Right ventricle myocardium inferior (tissue), 1 donor: ENCODE measurements at regions not wholly inside any gene's neighbourhood (a gene's known extent, or its start where the extent isn't known, plus 50 kb on each side); places are given as distances from the start of the nearest gene placed in this dataset.
A peak's percentile ranks its signal among the peaks of the same experiment; 100 is the strongest.

Experiments
- ATAC-seq: fragments of 200-7000 bp; cut with Tn5 transposase; one replicate; pipeline ENCODE4 v1.9.1; 2020; ENCODE audit warnings: mild to moderate bottlenecking, moderate library complexity
- DNase-seq: peaks from one replicate; pipeline ENCODE4 v3.0.0; 2021; ENCODE audit errors: missing footprints
- intact Hi-C: fragments of 100-400 bp; cut with DNase I; formaldehyde crosslinking; loops from one replicate; pipeline ENCODE4 v1.11.0; 2022
- donor health status: DM: no; HTN: yes; CAD: no; lungs with severe emphysema.

DNA sequence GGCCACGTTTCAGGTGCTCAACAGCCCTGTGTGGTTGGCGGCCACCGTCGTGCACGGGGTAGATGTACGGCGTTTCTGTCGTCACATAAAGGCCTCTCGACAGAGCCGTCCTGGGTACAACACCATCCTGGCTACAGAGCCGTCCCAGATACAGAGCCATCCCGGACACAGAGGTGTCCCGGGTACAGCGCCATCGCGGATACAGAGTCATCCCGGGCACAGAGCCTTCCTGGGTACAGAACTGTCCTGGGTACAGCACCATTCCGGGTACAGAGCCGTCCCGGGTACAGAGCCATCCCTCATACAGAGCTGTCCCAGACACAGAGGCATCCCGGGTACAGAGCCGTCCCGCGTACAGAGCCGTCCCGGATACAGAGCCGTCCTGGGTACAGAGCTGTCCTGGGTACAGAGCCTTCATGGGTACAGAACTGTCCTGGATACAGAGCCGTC is 222.7 kb upstream of the SOX1 start:
- DNase-seq: no peak
- intact Hi-C loops: no loop called here
- ATAC-seq: no peak

DNA sequence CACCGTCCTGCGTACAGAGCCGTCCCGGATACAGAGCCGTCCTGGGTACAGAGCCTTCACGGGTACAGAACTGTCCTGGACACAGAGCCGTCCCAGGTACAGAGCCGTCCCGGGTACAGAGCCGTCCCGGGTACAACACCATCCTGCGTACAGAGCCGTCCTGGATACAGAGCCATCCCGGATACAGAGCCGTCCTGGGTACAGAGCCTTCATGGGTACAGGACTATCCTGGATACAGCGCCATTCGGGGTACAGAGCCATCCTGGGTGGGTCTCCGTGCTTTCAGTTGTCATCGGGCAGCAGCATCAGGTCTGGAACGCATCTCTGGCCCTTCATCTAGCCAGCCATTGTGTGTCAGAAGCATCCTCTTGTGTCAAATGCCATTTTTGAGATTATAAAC is 222.3 kb upstream of the SOX1 start:
- intact Hi-C loops: no loop called here
- DNase-seq: no peak

DNA sequence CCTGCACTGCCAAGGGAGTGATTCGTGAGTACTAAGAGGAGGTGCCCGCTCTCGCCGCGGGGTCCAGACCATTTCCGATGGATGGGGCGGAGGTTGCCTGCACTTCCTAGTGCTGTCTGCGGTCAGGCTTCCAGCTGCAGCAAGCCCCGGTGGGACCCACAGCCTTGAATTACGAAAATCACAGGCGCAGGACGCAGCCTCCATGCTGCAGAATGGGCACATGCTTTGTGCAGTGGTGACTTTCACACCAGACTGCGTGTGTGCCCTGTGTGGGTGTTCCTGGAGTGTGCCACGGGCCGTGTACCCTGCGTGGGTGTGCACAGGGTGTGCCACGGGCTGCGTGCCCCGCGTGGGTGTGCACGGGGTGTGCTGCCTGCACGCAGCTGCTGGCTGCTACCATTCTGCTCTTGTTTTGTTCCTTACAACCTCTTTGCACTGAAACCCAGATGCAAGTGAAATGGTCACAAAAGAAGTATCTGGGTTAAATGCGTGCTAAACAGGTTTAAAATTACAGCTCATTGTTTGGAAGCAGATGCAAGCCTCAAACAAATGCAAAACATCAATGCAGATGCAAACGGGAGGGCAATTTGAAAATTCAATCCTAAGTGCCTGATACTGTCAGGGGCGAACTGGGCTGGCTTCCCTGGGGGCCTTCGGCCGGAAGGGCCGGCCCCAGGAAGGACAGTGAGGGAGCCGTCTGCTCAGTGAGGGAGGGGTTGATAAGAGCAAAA is 221.2 kb upstream of the SOX1 start:
- no peak for ATAC-seq
- no peak for DNase-seq

More for the DNA sequence above, 222.3 kb upstream of the SOX1 start:
- no peak for ATAC-seq

DNA sequence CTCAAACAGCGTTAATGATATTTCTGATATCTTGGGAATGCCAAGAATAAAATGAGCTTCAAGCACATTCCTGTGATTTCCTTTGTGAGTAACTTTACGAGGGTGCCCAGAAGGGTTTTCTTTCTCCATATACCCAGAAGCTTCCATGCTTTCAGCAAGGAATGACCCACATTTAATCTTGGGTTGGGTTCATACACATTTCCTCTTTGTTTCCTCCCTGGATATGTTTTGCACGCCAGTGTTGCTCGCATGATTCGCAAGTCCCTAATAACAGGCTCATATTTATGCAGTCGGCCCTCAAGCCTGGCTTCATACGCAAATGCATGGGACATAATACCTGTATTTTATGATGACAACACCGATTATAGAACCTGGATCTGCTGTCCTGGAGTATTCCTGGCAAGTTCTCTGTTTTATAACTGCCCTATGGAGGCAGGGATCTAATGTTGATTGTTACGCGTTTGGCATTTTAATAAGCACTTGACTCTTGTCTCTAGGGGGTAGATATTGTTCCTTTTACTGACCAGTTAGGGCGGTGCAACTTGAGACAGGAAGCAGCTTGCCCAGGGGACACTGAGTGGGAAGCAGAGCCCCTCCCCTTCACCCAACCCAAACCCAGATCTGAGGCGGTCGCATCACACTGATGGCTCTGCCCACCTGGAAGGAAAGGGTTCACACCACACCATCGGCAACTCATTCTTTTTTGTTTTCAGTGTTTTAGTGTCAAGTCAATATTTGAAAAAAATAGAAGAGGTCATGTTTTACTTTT is 220.4 kb upstream of the SOX1 start:
- intact Hi-C loops: no loop called here
- DNase-seq (no peak), ATAC-seq (no peak)

More for the DNA sequence above, 221.2 kb upstream of the SOX1 start:
- intact Hi-C loops: no loop called here

DNA sequence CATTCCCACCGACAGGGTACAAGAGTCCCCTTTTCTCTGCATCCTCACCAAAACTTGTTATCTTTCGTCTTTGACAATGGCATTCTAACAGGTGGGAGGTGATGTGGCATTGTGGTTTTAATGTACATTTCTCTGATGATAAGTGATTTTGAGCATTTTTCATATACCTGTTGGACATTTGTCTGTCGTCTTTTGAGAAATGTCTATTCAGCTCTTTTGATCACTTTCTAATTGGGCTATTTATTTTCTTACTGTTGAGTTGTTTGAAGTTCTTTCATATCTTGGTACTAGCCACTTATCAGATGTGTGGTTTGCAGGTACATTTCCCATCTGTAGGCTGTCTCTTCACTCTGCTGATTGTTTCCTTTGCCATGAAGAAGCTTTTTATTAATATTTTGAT is 219.0 kb upstream of the SOX1 start:
- no peak for DNase-seq
- ATAC-seq: no peak
- intact Hi-C loops: no loop called here

DNA sequence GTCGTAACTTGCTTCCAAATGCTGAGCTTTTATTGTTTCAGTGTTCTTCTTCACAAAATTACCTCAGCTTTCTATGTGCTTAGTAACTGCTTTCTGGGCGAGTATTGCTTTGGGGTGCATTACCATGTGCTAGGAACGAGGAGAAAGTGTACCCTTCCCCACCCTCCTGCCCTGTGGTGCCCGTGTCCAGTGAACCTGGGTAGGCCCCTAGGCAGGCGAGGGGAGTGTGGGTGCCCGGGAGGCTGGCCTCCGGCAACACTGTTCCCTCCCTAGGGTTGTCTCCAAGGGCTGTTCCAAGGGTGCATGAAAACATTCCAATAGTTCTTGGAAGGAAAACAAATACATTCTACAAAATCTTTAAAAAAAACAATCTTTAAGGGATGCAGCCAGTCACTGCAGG is 216.5 kb upstream of the SOX1 start:
- DNase-seq (no peak), ATAC-seq (no peak)
- intact Hi-C loops: no loop called here

DNA sequence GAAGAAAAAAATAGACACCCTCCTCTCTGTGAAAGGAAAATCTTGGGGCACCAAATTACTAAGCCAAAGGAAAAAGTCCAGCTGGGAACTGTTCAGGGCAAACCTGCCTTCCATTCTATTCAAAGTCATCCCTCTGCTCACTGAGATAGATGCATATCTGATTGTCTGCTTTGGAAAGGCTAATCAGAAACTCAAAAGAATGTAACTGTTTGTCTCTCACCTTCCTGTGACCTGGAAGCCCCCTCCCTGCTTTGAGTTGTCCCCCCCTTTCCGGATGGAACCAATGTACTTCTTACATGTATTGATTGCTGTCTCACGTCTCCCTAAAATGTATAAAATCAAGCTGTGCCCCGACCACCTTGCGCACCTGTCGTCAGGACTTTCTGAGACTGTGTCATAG is 216.0 kb upstream of the SOX1 start:
- intact Hi-C loops: no loop called here
- no peak for ATAC-seq
- no peak for DNase-seq

DNA sequence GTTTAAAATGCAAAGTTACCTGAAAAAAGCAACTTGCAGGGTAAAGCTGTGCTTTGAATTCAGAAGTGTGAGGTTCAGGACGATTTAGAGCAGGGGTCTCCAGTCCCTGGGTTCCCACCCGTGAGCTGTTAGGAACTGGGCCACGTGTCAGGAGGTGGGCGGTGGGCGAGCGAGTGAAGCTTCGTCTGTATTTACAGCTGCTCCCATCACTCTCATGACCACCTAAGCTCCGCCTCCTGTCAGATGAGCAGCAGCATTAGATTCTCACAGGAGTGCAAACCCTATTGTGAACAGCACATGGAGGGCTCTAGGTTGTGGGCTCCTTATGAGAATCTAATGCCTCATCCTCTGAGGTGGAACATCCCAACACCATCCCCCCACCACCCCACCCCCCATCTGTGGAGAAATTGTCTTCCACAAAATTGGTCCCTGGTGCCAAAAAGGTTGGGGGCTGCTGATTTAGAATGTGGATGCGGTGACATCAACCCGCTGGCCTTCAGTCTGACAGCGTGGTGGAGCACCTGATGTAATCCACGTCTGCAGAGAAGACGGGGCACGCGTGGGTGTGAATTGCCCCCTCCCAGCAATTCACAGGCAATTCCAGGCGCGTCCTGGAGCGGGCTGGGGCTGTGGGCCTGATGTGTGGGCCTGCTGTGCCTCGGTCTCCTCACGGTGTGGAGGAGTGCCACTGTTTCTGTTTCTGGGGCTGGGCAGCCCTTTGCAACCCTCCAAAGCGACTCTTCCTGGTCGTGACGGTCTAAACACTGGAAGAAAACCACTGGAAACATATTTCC is 214.0 kb upstream of the SOX1 start:
- DNase-seq: no peak
- ATAC-seq: no peak

DNA sequence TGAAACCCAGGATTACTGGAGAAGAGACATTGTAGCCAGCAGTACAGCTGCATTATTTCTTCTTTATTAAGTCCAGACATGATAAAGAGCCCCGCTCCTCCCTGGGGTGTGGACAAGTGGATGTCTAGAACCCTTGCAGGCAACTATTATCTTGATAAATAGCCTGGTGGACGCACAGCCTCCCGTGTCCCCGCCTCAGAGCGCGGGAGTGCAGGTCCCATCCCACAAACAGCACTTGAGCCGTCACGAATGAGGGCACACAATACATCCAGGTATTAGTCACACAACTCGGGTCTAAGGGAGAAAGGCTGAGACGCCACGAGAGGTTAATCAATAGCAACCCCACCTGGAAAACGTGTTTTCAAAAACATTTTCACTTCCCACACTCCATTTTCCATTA is 213.2 kb upstream of the SOX1 start:
- ATAC-seq (no peak), DNase-seq (no peak)
- intact Hi-C loops: no loop called here

More for the DNA sequence above, 214.0 kb upstream of the SOX1 start:
- intact Hi-C loops: no loop called here

DNA sequence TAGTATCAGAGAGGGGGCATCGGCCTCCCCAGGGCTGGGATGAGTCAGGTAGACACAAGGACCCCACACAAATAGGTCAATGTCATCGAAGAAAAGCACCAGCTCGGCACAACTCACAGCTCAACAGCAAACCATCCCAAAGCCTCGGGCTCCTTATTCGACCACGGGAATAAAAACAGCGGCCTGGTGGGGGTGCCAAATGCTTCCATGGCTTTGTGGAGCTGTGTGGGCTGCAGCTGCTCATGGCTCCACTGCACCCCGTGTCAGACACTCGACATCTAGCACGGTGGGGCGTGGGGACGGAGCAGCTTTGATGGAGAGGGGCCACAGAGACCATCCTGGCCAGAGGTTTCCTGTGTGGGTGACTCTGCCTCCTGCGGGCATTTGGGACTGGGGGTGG is 212.5 kb upstream of the SOX1 start:
- intact Hi-C loops: no loop called here
- ATAC-seq: no peak
- DNase-seq: no peak

DNA sequence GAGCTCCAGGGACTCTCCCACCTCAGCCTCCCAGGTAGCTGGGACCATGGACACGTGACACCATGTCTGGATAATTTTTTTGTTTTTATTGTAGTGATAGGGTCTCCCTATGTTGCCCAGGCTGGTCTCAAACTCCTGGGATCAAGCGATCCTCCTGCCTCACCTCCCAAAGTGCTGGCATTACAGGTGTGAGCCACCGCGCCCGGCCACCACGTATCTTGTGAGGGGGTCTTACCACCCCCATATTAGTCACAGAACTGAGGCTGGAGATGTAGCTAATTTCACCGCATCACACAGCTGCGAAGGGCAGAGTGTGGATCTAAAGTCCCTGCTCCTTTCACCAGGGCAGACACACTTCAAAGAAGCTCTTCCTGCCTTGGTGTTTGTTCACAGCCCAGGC is 211.8 kb upstream of the SOX1 start:
- intact Hi-C loops: no loop called here
- DNase-seq: no peak
- ATAC-seq: no peak

DNA sequence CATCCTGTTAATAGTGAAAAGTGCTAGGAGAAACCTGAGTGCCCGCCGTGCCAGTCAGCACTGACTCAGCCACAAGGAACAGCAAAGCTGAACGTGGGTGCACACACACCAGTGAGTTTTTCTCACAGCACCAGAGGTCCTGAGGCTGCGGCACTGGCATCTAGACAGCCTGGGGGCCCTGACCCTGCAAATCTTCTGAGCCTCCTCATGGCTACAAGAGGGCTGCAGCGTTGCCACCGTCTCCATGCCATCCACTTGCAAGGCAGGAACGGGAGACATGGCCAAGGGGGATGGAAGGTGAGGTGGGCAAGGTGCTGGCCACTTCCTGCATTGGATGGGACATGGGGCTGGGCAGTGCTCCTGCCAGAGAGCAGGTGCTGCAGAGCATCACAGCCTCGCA is 211.2 kb upstream of the SOX1 start:
- DNase-seq: no peak
- ATAC-seq: no peak
- intact Hi-C loops: no loop called here

DNA sequence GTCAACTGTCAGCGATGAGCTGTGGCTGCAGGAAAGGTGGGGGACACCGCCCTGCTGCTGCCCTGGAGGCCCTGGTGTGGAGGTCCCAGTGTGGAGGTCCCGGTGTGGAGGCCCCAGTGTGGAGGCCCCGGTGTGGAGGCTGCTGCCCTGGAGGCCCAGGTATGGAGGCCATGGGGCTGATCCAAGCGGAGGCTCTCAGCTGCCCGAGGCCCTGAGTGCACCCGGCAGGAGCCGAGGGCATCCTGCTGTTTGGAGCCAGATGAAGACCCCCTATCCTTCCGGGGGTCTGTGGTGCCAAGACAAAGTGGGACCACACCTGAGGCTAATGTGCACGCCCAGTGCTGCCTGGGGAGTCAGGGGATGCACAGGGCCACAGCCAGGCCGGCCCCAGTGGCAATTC is 210.4 kb upstream of the SOX1 start:
- intact Hi-C loops: no loop called here
- DNase-seq (no peak), ATAC-seq (no peak)

DNA sequence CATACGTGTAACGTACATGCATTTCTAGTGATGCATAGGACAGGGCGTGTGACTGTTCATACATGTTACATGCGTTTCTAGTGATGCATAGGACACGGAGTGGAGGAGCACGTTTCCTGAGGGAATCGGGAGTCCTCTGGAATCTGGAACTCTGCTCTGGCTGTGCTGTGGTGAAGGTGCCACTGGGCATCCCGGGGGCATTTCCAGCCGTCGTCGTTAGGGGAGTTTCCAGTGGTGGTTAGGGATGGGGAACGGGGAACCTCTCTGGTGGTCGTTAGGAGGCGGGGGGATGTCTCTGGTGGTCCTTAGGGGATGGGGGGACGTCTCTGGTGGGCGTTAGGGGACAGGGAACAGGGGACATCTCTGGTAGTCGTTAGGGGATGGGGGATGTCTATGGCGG is 209.6 kb upstream of the SOX1 start:
- no peak for ATAC-seq
- intact Hi-C loops: no loop called here

DNA sequence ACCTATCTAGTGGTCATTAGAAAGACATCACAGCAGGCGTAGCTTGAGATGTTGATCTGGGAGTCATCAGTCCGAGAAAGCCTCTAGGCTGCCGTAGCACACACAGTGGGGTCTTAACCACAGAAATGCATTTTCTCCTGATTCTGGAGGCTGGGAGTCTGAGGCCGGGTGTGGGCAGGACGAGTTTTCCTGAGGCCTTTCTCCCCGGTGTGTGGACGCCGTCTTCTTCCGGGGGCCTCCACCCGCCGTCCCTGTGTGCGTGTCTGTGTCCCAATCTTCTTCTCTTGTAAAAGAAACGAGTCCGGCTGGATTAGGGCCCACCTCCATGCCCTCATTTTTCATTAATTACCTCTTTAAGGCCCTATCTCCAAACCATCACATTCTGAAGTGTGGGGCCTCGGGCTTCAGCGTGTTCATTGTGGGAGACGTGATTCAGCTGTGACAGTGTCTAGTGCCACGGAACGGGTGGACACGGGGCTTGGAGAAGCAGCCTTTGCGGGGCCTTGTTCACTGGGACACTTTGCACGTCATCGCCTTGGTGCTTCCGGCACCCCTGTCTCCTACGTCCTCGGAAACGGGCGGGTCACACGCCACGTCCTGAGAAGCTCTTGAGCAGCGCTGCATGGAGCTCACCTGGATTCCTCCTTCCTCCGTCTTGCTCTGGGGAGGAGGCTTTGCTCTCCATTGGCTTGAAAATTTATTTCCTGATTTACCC is 208.9 kb upstream of the SOX1 start:
- ATAC-seq (no peak), DNase-seq (no peak)
- intact Hi-C loops: no loop called here

More for the DNA sequence above, 209.6 kb upstream of the SOX1 start:
- DNase-seq: no peak

DNA sequence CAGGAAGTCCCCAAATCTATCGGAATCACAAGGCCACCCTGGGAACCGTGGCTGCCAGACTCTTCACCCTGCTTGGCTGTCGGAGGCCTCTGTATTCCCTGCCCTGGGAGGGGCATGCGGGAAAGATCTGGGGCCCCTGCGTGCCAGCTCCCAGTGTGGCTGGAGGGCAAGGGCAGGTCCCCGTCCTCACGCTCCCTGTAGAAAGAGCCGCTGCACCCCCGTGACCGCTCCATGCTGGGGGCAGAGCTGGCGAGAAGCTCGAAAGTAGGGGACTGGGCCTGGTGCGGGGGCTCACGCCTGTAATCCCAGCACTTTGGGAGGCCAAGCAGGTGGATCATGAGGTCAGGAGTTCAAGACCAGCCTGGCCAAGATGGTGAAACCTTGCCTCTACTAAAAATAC is 208.4 kb upstream of the SOX1 start:
- DNase-seq (no peak), ATAC-seq (no peak)

DNA sequence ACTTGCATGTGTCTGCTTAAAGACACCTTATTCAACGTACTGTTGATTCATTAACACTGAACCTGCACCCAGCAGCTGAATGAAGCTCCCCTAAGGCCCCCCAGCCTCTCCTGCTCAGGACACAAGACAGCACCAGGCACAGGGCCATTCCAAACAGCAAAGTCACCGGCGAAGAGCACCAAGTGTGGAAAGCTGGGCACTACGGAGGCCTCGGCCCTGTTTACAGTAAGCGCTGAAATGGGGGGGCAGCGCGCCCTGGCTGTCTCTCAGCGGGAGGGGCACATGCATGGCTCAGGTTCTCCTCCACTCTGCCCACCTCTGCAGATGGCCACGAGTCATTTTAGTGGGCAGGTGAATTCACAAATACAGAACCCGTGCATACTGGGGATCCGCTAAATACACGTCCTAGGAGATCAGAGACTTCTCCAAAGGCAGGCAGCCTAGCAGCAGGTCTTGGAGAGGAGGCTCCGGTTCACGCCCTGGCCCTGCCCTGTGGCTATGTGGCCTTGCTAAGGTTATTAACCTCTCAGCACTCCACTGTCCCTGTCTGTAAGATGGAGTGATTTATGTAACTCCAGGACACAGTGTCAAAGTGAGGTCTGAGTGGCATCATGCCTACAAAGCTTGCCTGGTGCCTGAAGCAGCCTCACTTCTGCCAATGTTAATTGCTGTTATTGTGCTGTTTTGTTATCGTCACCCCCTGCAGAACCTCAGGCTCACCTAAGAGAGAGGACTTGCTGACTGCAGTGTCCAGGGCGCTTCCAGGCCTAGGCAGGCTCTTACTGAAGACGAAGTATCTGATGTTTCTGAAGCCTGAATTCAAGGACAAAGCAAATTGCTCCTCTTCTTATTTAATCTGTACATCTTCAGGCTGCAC is 207.4 kb upstream of the SOX1 start:
- ATAC-seq (peak; percentile 69), DNase-seq (no peak)
- intact Hi-C loops: no loop called here

More for the DNA sequence above, 208.4 kb upstream of the SOX1 start:
- intact Hi-C loops: no loop called here

DNA sequence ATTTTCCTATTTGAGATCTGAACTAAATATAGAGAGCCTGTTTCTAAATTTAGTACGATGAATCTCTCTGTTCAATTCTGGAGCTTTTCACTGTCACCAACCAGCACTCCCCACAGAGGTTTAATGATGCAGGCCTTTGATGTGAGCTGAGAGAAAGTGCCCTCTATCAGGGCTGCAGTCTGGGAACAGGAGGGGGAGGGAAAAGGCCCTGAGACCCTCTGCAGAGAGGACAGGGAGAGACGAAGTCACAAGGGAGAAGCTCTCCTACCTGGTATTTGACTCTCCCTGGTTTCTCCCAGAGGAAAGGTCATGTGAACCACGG is 206.8 kb upstream of the SOX1 start:
- no peak for ATAC-seq
- DNase-seq: no peak
- intact Hi-C loops: no loop called here
